ENCODE measurements at regions not wholly inside any gene's neighbourhood (a gene's known extent, or its start where the extent isn't known, plus 50 kb on each side); places are given as distances from the start of the nearest gene placed in this dataset.

DNA sequence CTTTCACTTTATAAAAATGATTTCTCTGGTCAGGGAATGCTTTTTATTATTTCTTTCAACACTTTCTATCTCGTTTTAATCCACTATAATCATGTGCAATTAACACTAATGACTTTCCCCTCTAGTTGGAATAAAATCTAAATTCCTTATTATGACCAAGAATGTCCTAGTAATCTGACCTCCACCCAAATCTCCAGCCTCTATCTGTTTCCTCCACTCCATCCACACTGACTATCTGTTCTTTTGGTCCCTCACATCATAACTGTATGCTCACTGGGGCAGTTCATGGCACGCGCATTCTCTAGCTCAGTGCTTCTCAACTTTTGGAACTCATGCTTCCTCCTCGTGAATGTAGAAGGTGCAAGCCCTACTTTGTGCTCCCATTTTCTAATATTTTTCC lies 244.7 kb downstream of the POSTN start:
- no peaks in the 10 kb centered on the region for H3K27me3 ChIP-seq (ENCODE audit: insufficient read depth, insufficient read length)
- H3K9me3 ChIP-seq (ENCODE audit: insufficient read depth, low read length) = no peaks in the 10 kb centered on the region
- no peak overlapping the region for H3K4me3 ChIP-seq (ENCODE audit: insufficient read length, low read depth)
- no peak for TF ChIP-seq ZNF274 (IDR thresholded peaks at IDR 0.05; ENCODE audit: low read depth, low read length)
- no peak for TF ChIP-seq YY1 (IDR thresholded peaks at IDR 0.05; ENCODE audit: insufficient read depth, insufficient read length)
- TF ChIP-seq SUZ12 (IDR thresholded peaks at IDR 0.05; ENCODE audit: extremely low read depth, insufficient read depth, insufficient read length) = no peak
- no peak for DNase-seq (ENCODE audit: low read depth, low spot score)
- H3K4me1 ChIP-seq (ENCODE audit: insufficient read depth, insufficient read length) = no peaks in the 10 kb centered on the region
- no peaks in the 10 kb centered on the region for H3K36me3 ChIP-seq (ENCODE audit: insufficient read depth, insufficient read length, low read length)
- no peak overlapping the region for H3K9ac ChIP-seq (ENCODE audit: insufficient read length, low read depth)

DNA sequence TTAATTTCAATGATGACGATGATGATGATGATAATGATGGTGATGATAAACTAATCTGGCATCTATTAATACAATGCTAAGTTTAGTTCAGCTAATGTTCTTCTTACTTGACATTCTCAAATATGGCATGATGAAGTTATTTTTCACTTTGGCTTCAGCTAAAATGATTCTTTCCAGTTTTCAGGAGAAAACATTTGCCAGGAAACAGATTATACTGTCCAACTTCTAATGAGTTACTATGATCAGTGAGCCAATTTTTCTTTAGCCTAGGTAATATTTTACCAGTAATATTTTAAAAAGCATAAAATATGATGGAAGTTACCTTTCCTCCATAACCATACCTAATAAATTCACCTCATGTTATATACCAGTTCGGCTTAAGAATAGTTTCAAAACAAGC lies 245.7 kb upstream of the CSNK1A1L start:
- no peak for TF ChIP-seq ZNF274 (IDR thresholded peaks at IDR 0.05; ENCODE audit: low read depth, low read length)
- no peak for TF ChIP-seq SUZ12 (IDR thresholded peaks at IDR 0.05; ENCODE audit: extremely low read depth, insufficient read depth, insufficient read length)
- no peak for TF ChIP-seq YY1 (IDR thresholded peaks at IDR 0.05; ENCODE audit: insufficient read depth, insufficient read length)
- H3K9me3 ChIP-seq (ENCODE audit: insufficient read depth, low read length) = no peaks in the 10 kb centered on the region
- H3K36me3 ChIP-seq (ENCODE audit: insufficient read depth, insufficient read length, low read length) = no peaks in the 10 kb centered on the region
- no peaks in the 10 kb centered on the region for H3K27me3 ChIP-seq (ENCODE audit: insufficient read depth, insufficient read length)
- H3K9ac ChIP-seq (ENCODE audit: insufficient read length, low read depth) = no peak overlapping the region
- no peaks in the 10 kb centered on the region for H3K4me1 ChIP-seq (ENCODE audit: insufficient read depth, insufficient read length)
- no peak overlapping the region for H3K4me3 ChIP-seq (ENCODE audit: insufficient read length, low read depth)
- DNase-seq (ENCODE audit: low read depth, low spot score) = no peak

DNA sequence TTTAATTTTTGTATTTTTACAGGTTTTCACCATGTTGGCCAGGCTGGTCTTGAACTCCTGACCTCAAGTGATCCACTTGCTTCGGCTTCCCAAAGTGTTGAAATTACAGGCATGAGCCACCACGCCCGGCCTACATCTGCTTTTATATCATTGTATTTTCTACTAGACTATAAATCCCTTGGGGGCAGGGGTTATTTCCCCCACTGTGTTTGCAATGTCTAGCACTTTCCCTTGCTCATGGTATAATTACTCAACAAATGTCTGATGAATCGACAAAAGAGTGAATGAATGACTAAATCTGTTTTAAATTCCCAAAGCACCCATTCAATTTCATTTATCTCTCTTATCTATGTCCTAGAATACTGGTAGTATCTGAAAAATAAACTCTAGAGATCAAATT lies 244.5 kb upstream of the CSNK1A1L start:
- TF ChIP-seq SUZ12 (IDR thresholded peaks at IDR 0.05; ENCODE audit: extremely low read depth, insufficient read depth, insufficient read length) (no peak), YY1 (IDR thresholded peaks at IDR 0.05; ENCODE audit: insufficient read depth, insufficient read length) (no peak), ZNF274 (IDR thresholded peaks at IDR 0.05; ENCODE audit: low read depth, low read length) (no peak)
- Histone ChIP-seq H3K27me3 (ENCODE audit: insufficient read depth, insufficient read length) (no peaks in the 10 kb centered on the region), H3K9ac (ENCODE audit: insufficient read length, low read depth) (no peak overlapping the region), H3K9me3 (ENCODE audit: insufficient read depth, low read length) (no peaks in the 10 kb centered on the region), H3K4me1 (ENCODE audit: insufficient read depth, insufficient read length) (no peaks in the 10 kb centered on the region), H3K36me3 (ENCODE audit: insufficient read depth, insufficient read length, low read length) (no peaks in the 10 kb centered on the region), H3K4me3 (ENCODE audit: insufficient read length, low read depth) (no peak overlapping the region)
- no peak for DNase-seq (ENCODE audit: low read depth, low spot score)

- Histone ChIP-seq H3K27me3 (ENCODE audit: insufficient read depth, insufficient read length) (no peaks in the 10 kb centered on the region), H3K9me3 (ENCODE audit: insufficient read depth, low read length) (no peaks in the 10 kb centered on the region), H3K4me1 (ENCODE audit: insufficient read depth, insufficient read length) (no peaks in the 10 kb centered on the region), H3K4me3 (ENCODE audit: insufficient read length, low read depth) (no peak overlapping the region), H3K36me3 (ENCODE audit: insufficient read depth, insufficient read length, low read length) (no peaks in the 10 kb centered on the region), H3K9ac (ENCODE audit: insufficient read length, low read depth) (no peak overlapping the region)
- no peak for DNase-seq (ENCODE audit: low read depth, low spot score)
- TF ChIP-seq SUZ12 (IDR thresholded peaks at IDR 0.05; ENCODE audit: extremely low read depth, insufficient read depth, insufficient read length) (no peak), YY1 (IDR thresholded peaks at IDR 0.05; ENCODE audit: insufficient read depth, insufficient read length) (no peak), ZNF274 (IDR thresholded peaks at IDR 0.05; ENCODE audit: low read depth, low read length) (no peak)
These were observed 243.6 kb upstream of the CSNK1A1L start for GRCh38 chr13:37348916-37349643.

DNA sequence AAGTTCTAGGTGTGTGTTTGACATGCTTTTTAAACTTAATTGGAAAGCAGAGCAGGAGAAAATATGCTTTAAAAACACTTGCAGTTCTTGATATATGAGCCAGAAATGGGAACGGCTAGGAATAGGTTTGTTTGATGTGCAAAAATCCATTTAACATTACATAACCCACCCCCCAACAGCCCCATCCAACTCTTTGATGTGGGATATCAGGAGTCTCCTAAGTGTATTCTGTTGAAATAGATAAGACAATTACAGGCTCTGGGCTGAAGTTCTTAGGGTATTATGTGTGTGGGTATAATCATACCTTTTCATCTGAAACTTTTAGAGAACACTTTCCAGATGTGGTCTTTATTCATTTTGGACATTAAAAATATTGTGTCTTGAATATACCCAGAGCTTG lies 240.4 kb upstream of the CSNK1A1L start:
- Histone ChIP-seq H3K9ac (ENCODE audit: insufficient read length, low read depth) (no peak overlapping the region), H3K9me3 (ENCODE audit: insufficient read depth, low read length) (no peaks in the 10 kb centered on the region)
- TF ChIP-seq SUZ12 (IDR thresholded peaks at IDR 0.05; ENCODE audit: extremely low read depth, insufficient read depth, insufficient read length) = no peak

GRCh38 chr13:37345391-37345790 lies 239.9 kb upstream of the CSNK1A1L start:
- no peaks in the 10 kb centered on the region for H3K36me3 ChIP-seq (ENCODE audit: insufficient read depth, insufficient read length, low read length)
- no peaks in the 10 kb centered on the region for H3K4me1 ChIP-seq (ENCODE audit: insufficient read depth, insufficient read length)
- H3K9ac ChIP-seq (ENCODE audit: insufficient read length, low read depth) = no peak overlapping the region
- no peak overlapping the region for H3K4me3 ChIP-seq (ENCODE audit: insufficient read length, low read depth)
- DNase-seq (ENCODE audit: low read depth, low spot score) = no peak
- H3K9me3 ChIP-seq (ENCODE audit: insufficient read depth, low read length) = no peaks in the 10 kb centered on the region
- no peak for TF ChIP-seq ZNF274 (IDR thresholded peaks at IDR 0.05; ENCODE audit: low read depth, low read length)
- no peaks in the 10 kb centered on the region for H3K27me3 ChIP-seq (ENCODE audit: insufficient read depth, insufficient read length)

More for the DNA sequence above, 240.4 kb upstream of the CSNK1A1L start:
- no peaks in the 10 kb centered on the region for H3K27me3 ChIP-seq (ENCODE audit: insufficient read depth, insufficient read length)
- no peak for DNase-seq (ENCODE audit: low read depth, low spot score)
- H3K36me3 ChIP-seq (ENCODE audit: insufficient read depth, insufficient read length, low read length) = no peaks in the 10 kb centered on the region
- no peaks in the 10 kb centered on the region for H3K4me1 ChIP-seq (ENCODE audit: insufficient read depth, insufficient read length)
- H3K4me3 ChIP-seq (ENCODE audit: insufficient read length, low read depth) = no peak overlapping the region

- Histone ChIP-seq H3K4me1 (ENCODE audit: insufficient read depth, insufficient read length) (no peaks in the 10 kb centered on the region), H3K9ac (ENCODE audit: insufficient read length, low read depth) (no peak overlapping the region)
- TF ChIP-seq SUZ12 (IDR thresholded peaks at IDR 0.05; ENCODE audit: extremely low read depth, insufficient read depth, insufficient read length) = no peak
These were observed 238.6 kb upstream of the CSNK1A1L start for GRCh38 chr13:37344056-37344455.

GRCh38 chr13:37342205-37342604 lies 236.7 kb upstream of the CSNK1A1L start:
- Histone ChIP-seq H3K9me3 (ENCODE audit: insufficient read depth, low read length) (no peaks in the 10 kb centered on the region), H3K4me1 (ENCODE audit: insufficient read depth, insufficient read length) (no peaks in the 10 kb centered on the region), H3K27me3 (ENCODE audit: insufficient read depth, insufficient read length) (no peaks in the 10 kb centered on the region), H3K36me3 (ENCODE audit: insufficient read depth, insufficient read length, low read length) (no peaks in the 10 kb centered on the region), H3K4me3 (ENCODE audit: insufficient read length, low read depth) (no peak overlapping the region), H3K9ac (ENCODE audit: insufficient read length, low read depth) (no peak overlapping the region)
- DNase-seq (ENCODE audit: low read depth, low spot score) = no peak
- TF ChIP-seq YY1 (IDR thresholded peaks at IDR 0.05; ENCODE audit: insufficient read depth, insufficient read length) = no peak
- no peak for TF ChIP-seq SUZ12 (IDR thresholded peaks at IDR 0.05; ENCODE audit: extremely low read depth, insufficient read depth, insufficient read length)
- TF ChIP-seq ZNF274 (IDR thresholded peaks at IDR 0.05; ENCODE audit: low read depth, low read length) = no peak

More at GRCh38 chr13:37344056-37344455, 238.6 kb upstream of the CSNK1A1L start:
- no peaks in the 10 kb centered on the region for H3K36me3 ChIP-seq (ENCODE audit: insufficient read depth, insufficient read length, low read length)
- H3K27me3 ChIP-seq (ENCODE audit: insufficient read depth, insufficient read length) = no peaks in the 10 kb centered on the region
- DNase-seq (ENCODE audit: low read depth, low spot score) = no peak
- no peak overlapping the region for H3K4me3 ChIP-seq (ENCODE audit: insufficient read length, low read depth)
- H3K9me3 ChIP-seq (ENCODE audit: insufficient read depth, low read length) = no peaks in the 10 kb centered on the region

All from NT2/D1 (cell line).